ENCODE measurements at regions not wholly inside any gene's neighbourhood (a gene's known extent, or its start where the extent isn't known, plus 50 kb on each side); places are given as distances from the start of the nearest gene placed in this dataset.
A peak's percentile ranks its signal among the peaks of the same experiment; 100 is the strongest.

DNA sequence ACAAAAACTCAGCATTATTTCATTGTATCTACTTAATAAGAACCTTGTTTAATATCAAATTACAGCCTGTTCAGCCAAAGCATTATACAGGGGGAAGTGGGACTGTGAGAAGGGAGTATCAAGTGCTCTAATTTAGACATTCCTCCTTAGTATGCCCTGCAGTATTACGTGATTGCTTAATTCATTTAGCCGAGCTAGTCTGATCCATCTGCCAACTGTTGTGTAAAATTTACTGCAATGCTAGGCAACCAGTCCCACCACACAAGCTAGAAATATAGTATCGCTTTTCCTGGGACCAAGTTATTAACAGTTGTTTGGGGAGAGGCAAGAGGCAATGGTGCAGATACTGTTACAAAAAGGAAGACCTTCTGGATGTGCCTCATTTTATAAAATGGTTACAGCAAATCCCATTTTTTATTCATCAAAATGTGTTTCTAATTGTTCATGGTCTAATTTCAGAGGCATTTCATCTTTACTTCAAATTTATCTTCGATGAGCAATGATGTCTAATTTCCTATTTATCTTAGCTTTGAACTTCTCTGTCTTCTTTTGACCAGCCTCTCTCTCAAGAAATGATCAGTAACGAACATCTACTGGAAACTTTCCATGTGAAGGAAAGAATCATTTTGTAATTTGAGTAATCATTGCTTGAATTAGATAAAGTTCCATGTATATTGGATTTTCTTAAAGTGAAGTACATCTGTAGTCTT, 283.3 kb downstream of the DUSP10 start:
- Histone ChIP-seq H3K4me1 (ENCODE audit: control insufficient read depth in 1 of 2, insufficient read depth in 2 of 2, low read depth in 1 of 2, low read length in 1 of 2) (peaks cover 4 to 23% of the 10 kb centered on the region in 2 experiments; a peak in 2 of 4 replicates), H4K20me1 (ENCODE audit: insufficient read depth) (no peaks in the 10 kb centered on the region), H2AFZ (ENCODE audit: low read depth) (peak overlapping the region; percentile 65), H3K9me2 (no peaks in the 10 kb centered on the region), H3K27ac (ENCODE audit: low read depth in 2 of 2, low read length in 1 of 2) (peak overlapping the region; percentile 82 to 84), H3K4me3 (ENCODE audit: low read depth in 2 of 2, low read length in 1 of 2) (peak overlapping the region in 1 of 2 experiments; percentile 6; a peak in 1 of 4 replicates), H3K27me3 (ENCODE audit: insufficient read depth) (no peaks in the 10 kb centered on the region), H3K36me3 (replicated peaks in 1 of 2; ENCODE audit: control insufficient read depth in 1 of 2, insufficient read depth in 2 of 2, low read length in 1 of 2) (no peaks in the 10 kb centered on the region), H3K9ac (peak overlapping the region; percentile 50), H3K79me2 (ENCODE audit: insufficient read depth) (no peaks in the 10 kb centered on the region), H3F3A (replicated peaks; ENCODE audit: insufficient read depth) (peaks cover 14% of the 10 kb centered on the region), H3K9me3 (no peaks in the 10 kb centered on the region), H3K4me2 (peak overlapping the region; percentile 50)
- peak; percentile 44 for DNase-seq
- POLR2A ChIA-PET, result no interaction called here
- WGBS (ENCODE audit: low lambda C conversion rate), result 18% methylated on average over 5 of the region's 5 CpGs
- CTCF ChIA-PET, result interaction anchor here (0.8 to 2.5 kb wide), 7 partner anchors 17 to 1006 kb away, joined by 3 to 12 read pairs (median 4); no protein-coding TSS in a partner anchor
- TF ChIP-seq NRF1 (IDR thresholded peaks at IDR 0.05; ENCODE audit: low read depth, low read length), result no peak
- TF ChIP-seq SIN3A (IDR thresholded peaks at IDR 0.05; ENCODE audit: borderline replicate concordance, low read depth, low read length), result no peak
- TF ChIP-seq, protein P1, sequence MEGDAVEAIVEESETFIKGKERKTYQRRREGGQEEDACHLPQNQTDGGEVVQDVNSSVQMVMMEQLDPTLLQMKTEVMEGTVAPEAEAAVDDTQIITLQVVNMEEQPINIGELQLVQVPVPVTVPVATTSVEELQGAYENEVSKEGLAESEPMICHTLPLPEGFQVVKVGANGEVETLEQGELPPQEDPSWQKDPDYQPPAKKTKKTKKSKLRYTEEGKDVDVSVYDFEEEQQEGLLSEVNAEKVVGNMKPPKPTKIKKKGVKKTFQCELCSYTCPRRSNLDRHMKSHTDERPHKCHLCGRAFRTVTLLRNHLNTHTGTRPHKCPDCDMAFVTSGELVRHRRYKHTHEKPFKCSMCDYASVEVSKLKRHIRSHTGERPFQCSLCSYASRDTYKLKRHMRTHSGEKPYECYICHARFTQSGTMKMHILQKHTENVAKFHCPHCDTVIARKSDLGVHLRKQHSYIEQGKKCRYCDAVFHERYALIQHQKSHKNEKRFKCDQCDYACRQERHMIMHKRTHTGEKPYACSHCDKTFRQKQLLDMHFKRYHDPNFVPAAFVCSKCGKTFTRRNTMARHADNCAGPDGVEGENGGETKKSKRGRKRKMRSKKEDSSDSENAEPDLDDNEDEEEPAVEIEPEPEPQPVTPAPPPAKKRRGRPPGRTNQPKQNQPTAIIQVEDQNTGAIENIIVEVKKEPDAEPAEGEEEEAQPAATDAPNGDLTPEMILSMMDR (IDR thresholded peaks at IDR 0.05), result no peak
- TF ChIP-seq, protein P2, sequence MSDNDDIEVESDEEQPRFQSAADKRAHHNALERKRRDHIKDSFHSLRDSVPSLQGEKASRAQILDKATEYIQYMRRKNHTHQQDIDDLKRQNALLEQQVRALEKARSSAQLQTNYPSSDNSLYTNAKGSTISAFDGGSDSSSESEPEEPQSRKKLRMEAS (IDR thresholded peaks at IDR 0.05; ENCODE audit: low read depth), result no peak
- TF ChIP-seq RCOR1 (IDR thresholded peaks at IDR 0.05; ENCODE audit: low read length), result peak; percentile 36; the same call in 1 of the 2 replicates
- no peak for TF ChIP-seq CHD2 (IDR thresholded peaks at IDR 0.05; ENCODE audit: low read length, partially characterized antibody)
- no peak for TF ChIP-seq YY1 (IDR thresholded peaks at IDR 0.05; ENCODE audit: low read depth)
- TF ChIP-seq, protein P3, sequence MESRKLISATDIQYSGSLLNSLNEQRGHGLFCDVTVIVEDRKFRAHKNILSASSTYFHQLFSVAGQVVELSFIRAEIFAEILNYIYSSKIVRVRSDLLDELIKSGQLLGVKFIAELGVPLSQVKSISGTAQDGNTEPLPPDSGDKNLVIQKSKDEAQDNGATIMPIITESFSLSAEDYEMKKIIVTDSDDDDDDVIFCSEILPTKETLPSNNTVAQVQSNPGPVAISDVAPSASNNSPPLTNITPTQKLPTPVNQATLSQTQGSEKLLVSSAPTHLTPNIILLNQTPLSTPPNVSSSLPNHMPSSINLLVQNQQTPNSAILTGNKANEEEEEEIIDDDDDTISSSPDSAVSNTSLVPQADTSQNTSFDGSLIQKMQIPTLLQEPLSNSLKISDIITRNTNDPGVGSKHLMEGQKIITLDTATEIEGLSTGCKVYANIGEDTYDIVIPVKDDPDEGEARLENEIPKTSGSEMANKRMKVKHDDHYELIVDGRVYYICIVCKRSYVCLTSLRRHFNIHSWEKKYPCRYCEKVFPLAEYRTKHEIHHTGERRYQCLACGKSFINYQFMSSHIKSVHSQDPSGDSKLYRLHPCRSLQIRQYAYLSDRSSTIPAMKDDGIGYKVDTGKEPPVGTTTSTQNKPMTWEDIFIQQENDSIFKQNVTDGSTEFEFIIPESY (IDR thresholded peaks at IDR 0.05; ENCODE audit: borderline replicate concordance, low read depth), result no peak
- TF ChIP-seq RFX5 (IDR thresholded peaks at IDR 0.05; ENCODE audit: low read length), result no peak
- TF ChIP-seq MXI1 (IDR thresholded peaks at IDR 0.05; ENCODE audit: low read depth, low read length), result no peak
- TF ChIP-seq, protein P4, sequence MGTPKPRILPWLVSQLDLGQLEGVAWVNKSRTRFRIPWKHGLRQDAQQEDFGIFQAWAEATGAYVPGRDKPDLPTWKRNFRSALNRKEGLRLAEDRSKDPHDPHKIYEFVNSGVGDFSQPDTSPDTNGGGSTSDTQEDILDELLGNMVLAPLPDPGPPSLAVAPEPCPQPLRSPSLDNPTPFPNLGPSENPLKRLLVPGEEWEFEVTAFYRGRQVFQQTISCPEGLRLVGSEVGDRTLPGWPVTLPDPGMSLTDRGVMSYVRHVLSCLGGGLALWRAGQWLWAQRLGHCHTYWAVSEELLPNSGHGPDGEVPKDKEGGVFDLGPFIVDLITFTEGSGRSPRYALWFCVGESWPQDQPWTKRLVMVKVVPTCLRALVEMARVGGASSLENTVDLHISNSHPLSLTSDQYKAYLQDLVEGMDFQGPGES (IDR thresholded peaks at IDR 0.05; ENCODE audit: low read depth, low read length), result no peak
- TF ChIP-seq ELF1 (IDR thresholded peaks at IDR 0.05), result no peak
- TF ChIP-seq POLR2AphosphoS5 (IDR thresholded peaks at IDR 0.05; ENCODE audit: low read depth, low read length), result no peak
- TF ChIP-seq, protein P5, sequence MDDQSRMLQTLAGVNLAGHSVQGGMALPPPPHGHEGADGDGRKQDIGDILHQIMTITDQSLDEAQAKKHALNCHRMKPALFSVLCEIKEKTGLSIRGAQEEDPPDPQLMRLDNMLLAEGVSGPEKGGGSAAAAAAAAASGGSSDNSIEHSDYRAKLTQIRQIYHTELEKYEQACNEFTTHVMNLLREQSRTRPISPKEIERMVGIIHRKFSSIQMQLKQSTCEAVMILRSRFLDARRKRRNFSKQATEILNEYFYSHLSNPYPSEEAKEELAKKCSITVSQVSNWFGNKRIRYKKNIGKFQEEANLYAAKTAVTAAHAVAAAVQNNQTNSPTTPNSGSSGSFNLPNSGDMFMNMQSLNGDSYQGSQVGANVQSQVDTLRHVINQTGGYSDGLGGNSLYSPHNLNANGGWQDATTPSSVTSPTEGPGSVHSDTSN (IDR thresholded peaks at IDR 0.05), result peak; percentile 8; the same call in 1 of the 2 replicates
- TF ChIP-seq FOXJ3 (CRISPR knock-in tag; IDR thresholded peaks at IDR 0.05), result no peak; the same call in 1 of the 2 replicates
- 0 out of 2 replicates have a peak, but pooled peaks have one; percentile 4 for TF ChIP-seq NFIC (IDR thresholded peaks at IDR 0.05; ENCODE audit: borderline replicate concordance)
- TF ChIP-seq GATA2 (CRISPR knock-in tag; IDR thresholded peaks at IDR 0.05), result no peak
- TF ChIP-seq SMC3 (IDR thresholded peaks at IDR 0.05; ENCODE audit: low read depth, low read length), result no peak
- TF ChIP-seq, protein P6, sequence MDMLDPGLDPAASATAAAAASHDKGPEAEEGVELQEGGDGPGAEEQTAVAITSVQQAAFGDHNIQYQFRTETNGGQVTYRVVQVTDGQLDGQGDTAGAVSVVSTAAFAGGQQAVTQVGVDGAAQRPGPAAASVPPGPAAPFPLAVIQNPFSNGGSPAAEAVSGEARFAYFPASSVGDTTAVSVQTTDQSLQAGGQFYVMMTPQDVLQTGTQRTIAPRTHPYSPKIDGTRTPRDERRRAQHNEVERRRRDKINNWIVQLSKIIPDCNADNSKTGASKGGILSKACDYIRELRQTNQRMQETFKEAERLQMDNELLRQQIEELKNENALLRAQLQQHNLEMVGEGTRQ (IDR thresholded peaks at IDR 0.05; ENCODE audit: borderline replicate concordance, low read depth, low read length), result no peak
- TF ChIP-seq RXRA (IDR thresholded peaks at IDR 0.05; ENCODE audit: borderline replicate concordance, low read depth), result no peak
- TF ChIP-seq RAD21 (IDR thresholded peaks at IDR 0.05; ENCODE audit: low read length), result no peak
- no peak for TF ChIP-seq TAF1 (IDR thresholded peaks at IDR 0.05; ENCODE audit: borderline replicate concordance, low read depth, low read length)
- peak; percentile 23; the same call in 1 of the 2 replicates for TF ChIP-seq FOXM1 (IDR thresholded peaks at IDR 0.05; ENCODE audit: low read depth)
- TF ChIP-seq TEAD4 (IDR thresholded peaks at IDR 0.05; ENCODE audit: borderline replicate concordance, insufficient read depth), result no peak
- no peak for TF ChIP-seq JUND (IDR thresholded peaks at IDR 0.05)
